ENCODE measurements at regions not wholly inside any gene's neighbourhood (a gene's known extent, or its start where the extent isn't known, plus 50 kb on each side); places are given as distances from the start of the nearest gene placed in this dataset.

DNA sequence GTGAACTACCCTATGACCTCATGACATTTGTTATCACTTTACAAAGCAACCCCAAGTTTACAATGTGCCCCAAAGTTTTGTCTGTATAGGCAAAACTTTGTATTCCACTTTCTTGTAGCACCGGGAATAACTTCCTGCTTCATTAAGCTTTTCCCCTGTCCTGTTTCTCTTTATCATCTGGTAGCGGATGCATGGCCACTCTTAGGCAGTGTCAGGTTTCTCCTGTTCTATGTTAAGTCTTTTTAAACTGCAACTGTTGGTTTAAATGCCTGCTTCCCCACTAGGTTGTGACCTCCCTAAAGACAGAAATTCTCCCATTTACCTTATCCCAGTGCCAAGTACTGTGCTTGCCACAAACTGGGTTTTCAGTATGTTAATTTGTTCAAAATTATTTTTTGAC is 433.6 kb upstream of the DPH6 start:
- Histone ChIP-seq H3K9ac (ENCODE audit: low read length) (no peak overlapping the region), H3K9me2 (ENCODE audit: insufficient read depth) (no peaks in the 10 kb centered on the region), H3K27ac (ENCODE audit: low read depth, low read length) (no peak overlapping the region), H3K79me2 (ENCODE audit: insufficient read depth, low read length) (no peaks in the 10 kb centered on the region), H3K36me3 (ENCODE audit: control insufficient read depth in 1 of 2, insufficient read depth in 2 of 2, low read length in 2 of 2) (no peaks in the 10 kb centered on the region), H3K9me3 (ENCODE audit: control insufficient read depth in 1 of 2, insufficient read depth in 1 of 2, low read depth in 1 of 2, low read length in 2 of 2) (no peaks in the 10 kb centered on the region), H2AFZ (ENCODE audit: low read depth, low read length, poor library complexity, severe bottlenecking) (no peak overlapping the region), H3K27me3 (ENCODE audit: insufficient read depth, low read length) (no peaks in the 10 kb centered on the region), H3K4me3 (replicated peaks in 1 of 2; ENCODE audit: low read depth in 1 of 2, low read length in 2 of 2) (no peak overlapping the region), H3K4me2 (ENCODE audit: low read length) (no peak overlapping the region), H4K20me1 (ENCODE audit: insufficient read depth) (no peaks in the 10 kb centered on the region), H3K4me1 (ENCODE audit: control insufficient read depth in 1 of 2, insufficient read depth in 2 of 2, low read length in 2 of 2) (no peaks in the 10 kb centered on the region)
- RAD21 ChIA-PET (ENCODE audit: low non-redundant PET in 1 of 2, low total read pairs in 2 of 2, uncharacterized antibody in 2 of 2, unreplicated experiment in 2 of 2) = no interaction called here
- intact Hi-C loops (cut with micrococcal nuclease) = no loop called here
- ATAC-seq (no peak), DNase-seq (ENCODE audit: low read depth, low spot score) (no peak)
- CTCF ChIA-PET = no interaction called here
- POLR2A ChIA-PET = no interaction called here
- no TSS peak for BruUV-seq (replicated peaks)
- TF ChIP-seq TCF7L2 (IDR thresholded peaks at IDR 0.05; ENCODE audit: borderline replicate concordance, extremely low read depth, insufficient read depth, insufficient read length) (no peak), SRF (IDR thresholded peaks at IDR 0.05; ENCODE audit: low read depth) (no peak), CEBPB (IDR thresholded peaks at IDR 0.05; ENCODE audit: low read depth) (no peak), ELF1 (IDR thresholded peaks at IDR 0.05; ENCODE audit: borderline replicate concordance, low read depth) (no peak), SIN3A (IDR thresholded peaks at IDR 0.05; ENCODE audit: low read depth) (no peak), JUND (IDR thresholded peaks at IDR 0.05) (no peak), CBX3 (IDR thresholded peaks at IDR 0.05; ENCODE audit: low read depth) (no peak), EZH2phosphoT487 (IDR thresholded peaks at IDR 0.05; ENCODE audit: borderline replicate concordance) (no peak), EZH2 (IDR thresholded peaks at IDR 0.05) (no peak), EGR1 (IDR thresholded peaks at IDR 0.05; ENCODE audit: low read depth) (no peak), ZFX (IDR thresholded peaks at IDR 0.05) (no peak), RAD21 (IDR thresholded peaks at IDR 0.05; ENCODE audit: low read depth) (no peak), POLR2A (IDR thresholded peaks at IDR 0.05; ENCODE audit: borderline replicate concordance, extremely low read depth, insufficient read depth, insufficient read length) (no peak)
- TF ChIP-seq, protein P1, sequence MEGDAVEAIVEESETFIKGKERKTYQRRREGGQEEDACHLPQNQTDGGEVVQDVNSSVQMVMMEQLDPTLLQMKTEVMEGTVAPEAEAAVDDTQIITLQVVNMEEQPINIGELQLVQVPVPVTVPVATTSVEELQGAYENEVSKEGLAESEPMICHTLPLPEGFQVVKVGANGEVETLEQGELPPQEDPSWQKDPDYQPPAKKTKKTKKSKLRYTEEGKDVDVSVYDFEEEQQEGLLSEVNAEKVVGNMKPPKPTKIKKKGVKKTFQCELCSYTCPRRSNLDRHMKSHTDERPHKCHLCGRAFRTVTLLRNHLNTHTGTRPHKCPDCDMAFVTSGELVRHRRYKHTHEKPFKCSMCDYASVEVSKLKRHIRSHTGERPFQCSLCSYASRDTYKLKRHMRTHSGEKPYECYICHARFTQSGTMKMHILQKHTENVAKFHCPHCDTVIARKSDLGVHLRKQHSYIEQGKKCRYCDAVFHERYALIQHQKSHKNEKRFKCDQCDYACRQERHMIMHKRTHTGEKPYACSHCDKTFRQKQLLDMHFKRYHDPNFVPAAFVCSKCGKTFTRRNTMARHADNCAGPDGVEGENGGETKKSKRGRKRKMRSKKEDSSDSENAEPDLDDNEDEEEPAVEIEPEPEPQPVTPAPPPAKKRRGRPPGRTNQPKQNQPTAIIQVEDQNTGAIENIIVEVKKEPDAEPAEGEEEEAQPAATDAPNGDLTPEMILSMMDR (IDR thresholded peaks at IDR 0.05 in 2 of 3, conservative IDR thresholded peaks at IDR 0.05 in 1 of 3; ENCODE audit: borderline replicate concordance in 1 of 3, insufficient read depth in 1 of 3, low read depth in 2 of 3, low read length in 2 of 3) = no peak
- TF ChIP-seq, protein P2, sequence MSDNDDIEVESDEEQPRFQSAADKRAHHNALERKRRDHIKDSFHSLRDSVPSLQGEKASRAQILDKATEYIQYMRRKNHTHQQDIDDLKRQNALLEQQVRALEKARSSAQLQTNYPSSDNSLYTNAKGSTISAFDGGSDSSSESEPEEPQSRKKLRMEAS (IDR thresholded peaks at IDR 0.05) = no peak
- TF ChIP-seq, protein P3, sequence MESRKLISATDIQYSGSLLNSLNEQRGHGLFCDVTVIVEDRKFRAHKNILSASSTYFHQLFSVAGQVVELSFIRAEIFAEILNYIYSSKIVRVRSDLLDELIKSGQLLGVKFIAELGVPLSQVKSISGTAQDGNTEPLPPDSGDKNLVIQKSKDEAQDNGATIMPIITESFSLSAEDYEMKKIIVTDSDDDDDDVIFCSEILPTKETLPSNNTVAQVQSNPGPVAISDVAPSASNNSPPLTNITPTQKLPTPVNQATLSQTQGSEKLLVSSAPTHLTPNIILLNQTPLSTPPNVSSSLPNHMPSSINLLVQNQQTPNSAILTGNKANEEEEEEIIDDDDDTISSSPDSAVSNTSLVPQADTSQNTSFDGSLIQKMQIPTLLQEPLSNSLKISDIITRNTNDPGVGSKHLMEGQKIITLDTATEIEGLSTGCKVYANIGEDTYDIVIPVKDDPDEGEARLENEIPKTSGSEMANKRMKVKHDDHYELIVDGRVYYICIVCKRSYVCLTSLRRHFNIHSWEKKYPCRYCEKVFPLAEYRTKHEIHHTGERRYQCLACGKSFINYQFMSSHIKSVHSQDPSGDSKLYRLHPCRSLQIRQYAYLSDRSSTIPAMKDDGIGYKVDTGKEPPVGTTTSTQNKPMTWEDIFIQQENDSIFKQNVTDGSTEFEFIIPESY (IDR thresholded peaks at IDR 0.05; ENCODE audit: extremely low read depth, insufficient replicate concordance, low read length) = no peak
- TF ChIP-seq, protein P4, sequence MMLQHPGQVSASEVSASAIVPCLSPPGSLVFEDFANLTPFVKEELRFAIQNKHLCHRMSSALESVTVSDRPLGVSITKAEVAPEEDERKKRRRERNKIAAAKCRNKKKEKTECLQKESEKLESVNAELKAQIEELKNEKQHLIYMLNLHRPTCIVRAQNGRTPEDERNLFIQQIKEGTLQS (IDR thresholded peaks at IDR 0.05) = no peak

All from HCT116 (cell line).